ENCODE measurements at regions not wholly inside any gene's neighbourhood (a gene's known extent, or its start where the extent isn't known, plus 50 kb on each side); places are given as distances from the start of the nearest gene placed in this dataset.
"Not testable (repeated sequence)": the region's sequence is repeated elsewhere in the genome, so short reads cannot be mapped to it uniquely, and the experiment has no call there.

- no peak for DNase-seq
Measured at GRCh38 chr20:29687438-29687837, 1570.0 kb upstream of the DEFB115 start.

GRCh38 chr20:29689411-29690225 is 1567.8 kb upstream of the DEFB115 start:
- DNase-seq = no peak

- no peak for DNase-seq
Measured at GRCh38 chr20:29690274-29690673, 1567.2 kb upstream of the DEFB115 start.

- DNase-seq = no peak
Measured at GRCh38 chr20:29740601-29740950, 1516.9 kb upstream of the DEFB115 start.

GRCh38 chr20:29740951-29741593 is 1516.4 kb upstream of the DEFB115 start:
- no peak for DNase-seq

GRCh38 chr20:29741594-29741893 is 1515.9 kb upstream of the DEFB115 start:
- DNase-seq = no peak

GRCh38 chr20:29741894-29742698 is 1515.4 kb upstream of the DEFB115 start:
- no peak for DNase-seq

- no peak for DNase-seq
Measured at GRCh38 chr20:29742699-29743100, 1514.8 kb upstream of the DEFB115 start.

GRCh38 chr20:29743101-29743931 is 1514.1 kb upstream of the DEFB115 start:
- no peak for DNase-seq

GRCh38 chr20:29744071-29744470 is 1513.4 kb upstream of the DEFB115 start:
- no peak for DNase-seq

GRCh38 chr20:29745534-29746245 is 1511.8 kb upstream of the DEFB115 start:
- not testable (repeated sequence) for DNase-seq

GRCh38 chr20:29750268-29750899 is 1507.1 kb upstream of the DEFB115 start:
- no peak for DNase-seq

- DNase-seq = not testable (repeated sequence)
Measured at GRCh38 chr20:29752644-29753425, 1504.6 kb upstream of the DEFB115 start.

GRCh38 chr20:29753426-29753746 is 1504.1 kb upstream of the DEFB115 start:
- peak; percentile 80 for DNase-seq

GRCh38 chr20:29753879-29754278 is 1503.6 kb upstream of the DEFB115 start:
- not testable (repeated sequence) for DNase-seq

GRCh38 chr20:29755854-29756498 is 1501.5 kb upstream of the DEFB115 start:
- not testable (repeated sequence) for DNase-seq

GRCh38 chr20:29756664-29757063 is 1500.8 kb upstream of the DEFB115 start:
- no peak for DNase-seq

- not testable (repeated sequence) for DNase-seq
Measured at GRCh38 chr20:29761621-29762385, 1495.7 kb upstream of the DEFB115 start.

GRCh38 chr20:29762620-29763019 is 1494.8 kb upstream of the DEFB115 start:
- DNase-seq = no peak
